ENCODE measurements at regions not wholly inside any gene's neighbourhood (a gene's known extent, or its start where the extent isn't known, plus 50 kb on each side); places are given as distances from the start of the nearest gene placed in this dataset.

DNA sequence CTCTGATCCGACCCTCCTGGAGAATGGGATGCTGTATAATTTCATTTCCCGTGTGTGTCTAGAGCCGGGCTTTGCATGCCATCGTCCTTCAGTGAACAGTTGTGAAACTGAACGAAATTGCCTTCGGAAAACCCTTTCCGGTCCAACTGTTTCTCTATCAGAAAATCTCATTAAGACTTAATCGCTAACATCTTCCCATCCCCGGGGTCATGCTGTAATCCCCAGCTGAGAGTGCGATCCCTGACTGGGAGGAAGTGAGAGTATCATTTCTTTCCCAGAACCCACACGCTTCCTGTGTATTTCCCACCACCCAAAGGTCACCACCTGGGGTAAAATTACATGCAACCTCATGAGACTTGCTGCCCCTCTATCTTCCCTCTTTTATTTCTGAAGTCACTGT is 75.6 kb upstream of the RBFOX1 start:
- ATAC-seq, result no peak
- CTCF ChIA-PET, result no interaction called here
- Histone ChIP-seq H3K4me2 (ENCODE audit: low read length) (no peak overlapping the region), H3K27me3 (ENCODE audit: low read length) (no peaks in the 10 kb centered on the region), H4K20me1 (ENCODE audit: low read length) (no peaks in the 10 kb centered on the region), H3K4me1 (ENCODE audit: insufficient read depth, low read length) (no peaks in the 10 kb centered on the region), H2AFZ (ENCODE audit: low read length) (no peak overlapping the region), H3K27ac (ENCODE audit: low read length) (no peak overlapping the region), H3K9me3 (ENCODE audit: low read length) (no peaks in the 10 kb centered on the region), H3K4me3 (ENCODE audit: low read length) (no peak overlapping the region), H3K9me2 (replicated peaks; ENCODE audit: low read length) (no peaks in the 10 kb centered on the region), H3K79me2 (ENCODE audit: low read length) (no peaks in the 10 kb centered on the region), H3K36me3 (ENCODE audit: low read depth, low read length) (no peaks in the 10 kb centered on the region), H3F3A (ENCODE audit: low read length, unreplicated experiment) (no peaks in the 10 kb centered on the region), H3K9ac (ENCODE audit: low read length) (no peak overlapping the region)
- intact Hi-C loops (cut with micrococcal nuclease), result no loop called here
- TF ChIP-seq EZH2 (IDR thresholded peaks at IDR 0.05; ENCODE audit: low read length, unreplicated experiment), result no peak
- DNase-seq, result no peak
- BruUV-seq (replicated peaks), result no TSS peak
- POLR2A ChIA-PET (ENCODE audit: unreplicated experiment), result no interaction called here

- Histone ChIP-seq H2AFZ (ENCODE audit: low read length) (no peak overlapping the region), H4K20me1 (ENCODE audit: low read length) (no peaks in the 10 kb centered on the region), H3F3A (ENCODE audit: low read length, unreplicated experiment) (no peaks in the 10 kb centered on the region), H3K9me2 (replicated peaks; ENCODE audit: low read length) (no peaks in the 10 kb centered on the region), H3K9ac (ENCODE audit: low read length) (no peak overlapping the region), H3K36me3 (ENCODE audit: low read depth, low read length) (no peaks in the 10 kb centered on the region), H3K27ac (ENCODE audit: low read length) (no peak overlapping the region), H3K4me2 (ENCODE audit: low read length) (no peak overlapping the region), H3K4me1 (ENCODE audit: insufficient read depth, low read length) (no peaks in the 10 kb centered on the region), H3K4me3 (ENCODE audit: low read length) (no peak overlapping the region), H3K79me2 (ENCODE audit: low read length) (no peaks in the 10 kb centered on the region), H3K9me3 (ENCODE audit: low read length) (no peaks in the 10 kb centered on the region), H3K27me3 (ENCODE audit: low read length) (no peaks in the 10 kb centered on the region)
- TF ChIP-seq EZH2phosphoT487 (IDR thresholded peaks at IDR 0.05; ENCODE audit: borderline replicate concordance, low read length), result no peak
- TF ChIP-seq EZH2 (IDR thresholded peaks at IDR 0.05; ENCODE audit: low read length, unreplicated experiment), result no peak
- TF ChIP-seq, protein P1, sequence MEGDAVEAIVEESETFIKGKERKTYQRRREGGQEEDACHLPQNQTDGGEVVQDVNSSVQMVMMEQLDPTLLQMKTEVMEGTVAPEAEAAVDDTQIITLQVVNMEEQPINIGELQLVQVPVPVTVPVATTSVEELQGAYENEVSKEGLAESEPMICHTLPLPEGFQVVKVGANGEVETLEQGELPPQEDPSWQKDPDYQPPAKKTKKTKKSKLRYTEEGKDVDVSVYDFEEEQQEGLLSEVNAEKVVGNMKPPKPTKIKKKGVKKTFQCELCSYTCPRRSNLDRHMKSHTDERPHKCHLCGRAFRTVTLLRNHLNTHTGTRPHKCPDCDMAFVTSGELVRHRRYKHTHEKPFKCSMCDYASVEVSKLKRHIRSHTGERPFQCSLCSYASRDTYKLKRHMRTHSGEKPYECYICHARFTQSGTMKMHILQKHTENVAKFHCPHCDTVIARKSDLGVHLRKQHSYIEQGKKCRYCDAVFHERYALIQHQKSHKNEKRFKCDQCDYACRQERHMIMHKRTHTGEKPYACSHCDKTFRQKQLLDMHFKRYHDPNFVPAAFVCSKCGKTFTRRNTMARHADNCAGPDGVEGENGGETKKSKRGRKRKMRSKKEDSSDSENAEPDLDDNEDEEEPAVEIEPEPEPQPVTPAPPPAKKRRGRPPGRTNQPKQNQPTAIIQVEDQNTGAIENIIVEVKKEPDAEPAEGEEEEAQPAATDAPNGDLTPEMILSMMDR (conservative IDR thresholded peaks at IDR 0.05; ENCODE audit: low read depth, low read length), result no peak
- ChIA-PET POLR2A (ENCODE audit: unreplicated experiment) (no interaction called here), CTCF (no interaction called here)
- DNase-seq (no peak), ATAC-seq (no peak)
- intact Hi-C loops (cut with micrococcal nuclease), result no loop called here
- BruUV-seq (replicated peaks), result no TSS peak
Measured at GRCh38 chr16:7246578-7246977, 86.1 kb upstream of the RBFOX1 start.

GRCh38 chr16:7239547-7239946 is 93.1 kb upstream of the RBFOX1 start:
- Histone ChIP-seq H3K4me2 (ENCODE audit: low read length) (no peak overlapping the region), H3K79me2 (ENCODE audit: low read length) (no peaks in the 10 kb centered on the region), H3K27ac (ENCODE audit: low read length) (no peak overlapping the region), H3K9me3 (ENCODE audit: low read length) (no peaks in the 10 kb centered on the region), H3K4me3 (ENCODE audit: low read length) (no peak overlapping the region), H3K36me3 (ENCODE audit: low read depth, low read length) (no peaks in the 10 kb centered on the region), H3K9ac (ENCODE audit: low read length) (no peak overlapping the region), H3F3A (ENCODE audit: low read length, unreplicated experiment) (no peaks in the 10 kb centered on the region), H3K27me3 (ENCODE audit: low read length) (no peaks in the 10 kb centered on the region), H4K20me1 (ENCODE audit: low read length) (no peaks in the 10 kb centered on the region), H3K4me1 (ENCODE audit: insufficient read depth, low read length) (no peaks in the 10 kb centered on the region), H2AFZ (ENCODE audit: low read length) (no peak overlapping the region), H3K9me2 (replicated peaks; ENCODE audit: low read length) (no peaks in the 10 kb centered on the region)
- ChIA-PET POLR2A (ENCODE audit: unreplicated experiment) (no interaction called here), CTCF (no interaction called here)
- TF ChIP-seq, protein P1 (conservative IDR thresholded peaks at IDR 0.05; ENCODE audit: low read depth, low read length), result no peak
- DNase-seq (no peak), ATAC-seq (no peak)
- BruUV-seq (replicated peaks), result no TSS peak
- intact Hi-C loops (cut with micrococcal nuclease), result no loop called here
